Gastroesophageal sphincter (tissue), 4 donors: ENCODE measurements at regions not wholly inside any gene's neighbourhood (a gene's known extent, or its start where the extent isn't known, plus 50 kb on each side); places are given as distances from the start of the nearest gene placed in this dataset.

Source experiments
- ATAC-seq: fragments of 150-250 bp; one replicate; pipeline ENCODE4 v1.9.1; 2016; ENCODE audit warnings: mild to moderate bottlenecking, moderate library complexity
- H3K27ac ChIP-seq, 4 donors: fragments of 200-600 bp; sonication (generic) in 3 of 4; 1 replicate in 3 of 4; 2 replicates in 1 of 4; pipeline ENCODE4 v1.5.1; 2016 to 2019
- H3K27me3 ChIP-seq: fragments of 200-600 bp; sonication (generic); one replicate; pipeline ENCODE4 v1.5.1; 2019
- H3K36me3 ChIP-seq, 2 donors: fragments of 200-600 bp; sonication (generic); one replicate each; pipeline ENCODE4 v1.5.1; 2019; ENCODE audit warnings: control low read depth in 1 of 2
- H3K4me1 ChIP-seq, 3 donors: fragments of 200-600 bp; sonication (generic); 1 replicate in 2 of 3; 2 replicates in 1 of 3; pipeline ENCODE4 v1.5.1; 2016 to 2019; ENCODE audit warnings: control low read depth in 2 of 3
- H3K4me3 ChIP-seq, 2 donors: fragments of 200-600 bp; sonication (generic); one replicate each; pipeline ENCODE4 v1.5.1; 2019; ENCODE audit warnings: mild to moderate bottlenecking in 1 of 2, moderate library complexity in 1 of 2
- H3K9me3 ChIP-seq, 3 donors: fragments of 200-600 bp; sonication (generic); one replicate each; pipeline ENCODE4 v1.5.1; 2017 to 2019; ENCODE audit warnings: control low read depth in 2 of 3
- CTCF ChIP-seq, 4 experiments: fragments of 200-600 bp in 2 of 4; fragments of 450-650 bp in 2 of 4; sonication (generic) in 1 of 4; IDR thresholded peaks; one replicate each; pipeline ENCODE4 v1.5.1; 2017 to 2019; ENCODE audit warnings: antibody characterized with exemption in 4 of 4, mild to moderate bottlenecking in 2 of 4, moderate library complexity in 2 of 4
- EP300 ChIP-seq: sonication (generic); formaldehyde crosslinking; IDR thresholded peaks from one replicate; pipeline ENCODE4 v1.6.1; 2017; ENCODE audit warnings: antibody characterized with exemption, mild to moderate bottlenecking
- POLR2A ChIP-seq, 2 donors: fragments of 450-650 bp; IDR thresholded peaks; one replicate each; pipeline ENCODE4 v1.6.1; 2017; ENCODE audit warnings: antibody characterized with exemption in 2 of 2, mild to moderate bottlenecking in 2 of 2, moderate library complexity in 1 of 2
- POLR2AphosphoS5 ChIP-seq: sonication (generic); formaldehyde crosslinking; IDR thresholded peaks from one replicate; pipeline ENCODE4 v1.6.1; 2017; ENCODE audit warnings: antibody characterized with exemption
- WGBS, 2 donors: methylation state at CpG; one replicate each; pipeline ENCODE4 v1.1.5; 2018; ENCODE audit warnings: low coverage in 1 of 2; 5-methylcytosine and 5-hydroxymethylcytosine counted together

- no peak for ATAC-seq
- H3K36me3 ChIP-seq: no peaks in the 10 kb centered on the region
- H3K4me1 ChIP-seq: no peaks in the 10 kb centered on the region
- H3K4me3 ChIP-seq: no peak overlapping the region
- no peaks in the 10 kb centered on the region for H3K9me3 ChIP-seq
- H3K27me3 ChIP-seq: no peaks in the 10 kb centered on the region
- H3K27ac ChIP-seq: no peak overlapping the region
- no peak for TF ChIP-seq POLR2A (IDR thresholded peaks at IDR 0.05)
- TF ChIP-seq POLR2AphosphoS5: no peak
- no peak for TF ChIP-seq EP300
- no peak for TF ChIP-seq CTCF (IDR thresholded peaks at IDR 0.05)
- WGBS, 2 donors: 78 to 83% methylated on average over 6 of the region's 6 CpGs
Measured at GRCh38 chr4:164287173-164287572, 466.8 kb upstream of the SMIM31 start.

GRCh38 chr4:164288578-164288977 lies 465.4 kb upstream of the SMIM31 start:
- H3K27ac ChIP-seq: no peak overlapping the region
- no peaks in the 10 kb centered on the region for H3K36me3 ChIP-seq
- ATAC-seq: no peak
- H3K27me3 ChIP-seq: no peaks in the 10 kb centered on the region
- no peak for TF ChIP-seq POLR2AphosphoS5
- TF ChIP-seq EP300: no peak
- TF ChIP-seq POLR2A (IDR thresholded peaks at IDR 0.05): no peak
- TF ChIP-seq CTCF (IDR thresholded peaks at IDR 0.05): no peak
- WGBS, 2 donors: 76 to 80% methylated on average over 5 of the region's 5 CpGs
- H3K4me1 ChIP-seq: no peaks in the 10 kb centered on the region
- no peak overlapping the region for H3K4me3 ChIP-seq
- H3K9me3 ChIP-seq: no peaks in the 10 kb centered on the region

- TF ChIP-seq EP300: no peak
- TF ChIP-seq POLR2A (IDR thresholded peaks at IDR 0.05): no peak
- no peak for TF ChIP-seq CTCF (IDR thresholded peaks at IDR 0.05)
- TF ChIP-seq POLR2AphosphoS5: no peak
- 41 to 47% methylated on average over 4 of the region's 4 CpGs for WGBS, 2 donors
- Histone ChIP-seq H3K9me3 (no peaks in the 10 kb centered on the region), H3K27me3 (no peaks in the 10 kb centered on the region), H3K4me1 (no peaks in the 10 kb centered on the region), H3K36me3 (no peaks in the 10 kb centered on the region), H3K4me3 (no peak overlapping the region), H3K27ac (no peak overlapping the region)
- ATAC-seq: no peak
Measured at GRCh38 chr4:164293203-164293602, 460.7 kb upstream of the SMIM31 start.

GRCh38 chr4:164293743-164294142 lies 460.2 kb upstream of the SMIM31 start:
- H3K9me3 ChIP-seq: no peaks in the 10 kb centered on the region
- ATAC-seq: no peak
- H3K27ac ChIP-seq: no peak overlapping the region
- H3K27me3 ChIP-seq: no peaks in the 10 kb centered on the region
- H3K36me3 ChIP-seq: no peaks in the 10 kb centered on the region
- TF ChIP-seq POLR2A (IDR thresholded peaks at IDR 0.05) (no peak), EP300 (no peak), POLR2AphosphoS5 (no peak), CTCF (IDR thresholded peaks at IDR 0.05) (no peak)
- no peak overlapping the region for H3K4me3 ChIP-seq
- WGBS, 2 donors: 74 to 80% methylated on average over 2 of the region's 2 CpGs
- no peaks in the 10 kb centered on the region for H3K4me1 ChIP-seq

- H3K4me1 ChIP-seq: no peaks in the 10 kb centered on the region
- no peaks in the 10 kb centered on the region for H3K27me3 ChIP-seq
- TF ChIP-seq POLR2A (IDR thresholded peaks at IDR 0.05) (no peak), CTCF (IDR thresholded peaks at IDR 0.05) (no peak), EP300 (no peak), POLR2AphosphoS5 (no peak)
- no peak overlapping the region for H3K27ac ChIP-seq
- no peaks in the 10 kb centered on the region for H3K36me3 ChIP-seq
- WGBS, 2 donors: 87 to 88% methylated on average over 3 of the region's 3 CpGs
- H3K4me3 ChIP-seq: no peak overlapping the region
- no peak for ATAC-seq
- no peaks in the 10 kb centered on the region for H3K9me3 ChIP-seq
Measured at GRCh38 chr4:164301430-164301829, 452.5 kb upstream of the SMIM31 start.
